HG03521 (cell line): ENCODE measurements at regions not wholly inside any gene's neighbourhood (a gene's known extent, or its start where the extent isn't known, plus 50 kb on each side); places are given as distances from the start of the nearest gene placed in this dataset.

Source experiments
- ATAC-seq: cut with Tn5 transposase; IDR thresholded peaks from one replicate; pipeline ENCODE4 v1.9.1; 2021; ENCODE audit warnings: mild to moderate bottlenecking, moderate library complexity; ENCODE audit not compliant: unreplicated experiment

DNA sequence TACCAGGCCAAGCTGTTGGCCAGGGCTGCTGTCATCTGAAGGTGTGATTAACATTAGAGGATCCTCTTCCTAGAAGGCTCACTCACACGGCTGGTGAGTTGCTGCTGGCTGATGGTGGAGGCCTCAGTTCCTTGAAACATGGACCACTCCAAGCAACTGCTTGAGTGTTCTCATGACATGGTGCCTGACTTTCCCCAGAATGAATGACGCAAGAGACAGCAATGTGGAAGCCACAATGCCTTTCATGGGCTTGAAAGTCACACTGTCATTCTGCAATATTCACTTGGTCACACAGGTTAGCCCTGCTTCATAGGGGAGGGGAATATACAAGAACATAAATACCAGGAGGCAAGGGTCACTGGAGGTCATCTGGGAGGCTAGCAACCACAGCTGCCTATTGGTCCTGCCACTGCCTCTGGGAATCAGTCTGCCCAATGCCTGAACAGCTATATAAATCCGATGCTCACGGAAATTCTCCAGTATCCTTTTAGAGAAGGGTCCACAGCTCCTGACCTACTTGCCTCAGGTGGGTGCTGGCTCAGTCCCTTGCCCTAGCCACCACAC, 97.1 kb upstream of the MAML3 start:
- no peak for ATAC-seq

DNA sequence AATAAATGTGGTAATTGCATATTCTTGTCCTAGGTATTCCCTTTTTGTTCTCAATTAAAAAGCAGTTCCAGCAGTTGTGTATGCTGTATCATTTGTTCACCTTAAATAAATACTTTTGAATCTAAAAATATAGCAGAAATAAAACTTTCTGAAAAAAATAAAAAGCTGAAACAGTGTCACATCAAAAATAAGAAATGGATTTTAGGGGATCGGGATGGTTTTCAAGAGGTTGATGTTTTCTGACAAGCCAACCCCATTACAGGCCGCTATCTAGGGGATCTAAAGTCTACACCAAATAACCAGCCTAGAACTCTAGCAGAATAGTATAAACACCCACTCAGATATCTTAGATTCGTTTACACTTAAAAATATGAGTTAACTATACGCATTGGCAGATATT, 95.4 kb upstream of the MAML3 start:
- ATAC-seq, result no peak

- no peak for ATAC-seq
These were observed 93.3 kb upstream of the MAML3 start for GRCh38 chr4:140247237-140247636.

DNA sequence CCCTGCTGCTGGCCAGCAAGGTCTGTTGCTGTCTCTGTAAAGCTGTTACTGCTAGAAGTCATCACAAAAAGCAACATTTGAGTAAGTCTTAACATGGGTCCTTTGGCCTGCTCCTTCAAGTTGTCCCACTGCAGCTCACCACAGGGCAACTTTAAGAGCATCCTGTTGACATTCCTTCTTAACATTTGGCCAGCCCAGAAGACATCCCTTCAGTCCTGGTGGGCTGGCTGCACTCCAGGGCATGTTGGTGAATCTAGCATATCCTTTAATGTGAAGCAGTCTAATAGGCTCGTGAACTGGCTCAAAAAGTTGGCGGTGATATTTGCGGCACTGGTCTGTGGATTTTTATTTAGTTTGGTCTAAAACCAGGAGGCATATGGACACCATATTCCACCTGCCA, 92.2 kb upstream of the MAML3 start:
- no peak for ATAC-seq

DNA sequence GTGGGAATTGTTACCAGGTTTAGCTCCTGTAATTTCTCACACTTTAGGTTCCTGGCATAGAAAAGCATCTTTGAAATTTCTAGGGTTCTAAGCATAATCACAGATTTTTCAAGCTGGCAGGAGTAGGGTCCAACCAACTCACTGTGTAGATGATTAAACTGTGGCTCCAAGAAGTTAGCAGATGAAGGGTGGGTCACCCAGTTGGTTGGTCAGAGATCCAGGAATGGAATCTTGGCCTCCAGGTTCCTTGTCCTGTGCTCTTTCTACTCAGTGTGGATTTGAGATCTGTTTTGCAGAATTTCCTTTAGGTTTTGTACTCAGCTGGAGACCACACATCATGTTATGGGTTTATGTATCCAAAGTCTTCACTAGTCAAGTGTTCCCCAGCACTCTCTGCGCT, 90.3 kb upstream of the MAML3 start:
- no peak for ATAC-seq

- ATAC-seq, result peak; percentile 59
These were observed 89.3 kb upstream of the MAML3 start for GRCh38 chr4:140243278-140243753.

GRCh38 chr4:140242357-140243277, 88.6 kb upstream of the MAML3 start:
- ATAC-seq, result no peak

DNA sequence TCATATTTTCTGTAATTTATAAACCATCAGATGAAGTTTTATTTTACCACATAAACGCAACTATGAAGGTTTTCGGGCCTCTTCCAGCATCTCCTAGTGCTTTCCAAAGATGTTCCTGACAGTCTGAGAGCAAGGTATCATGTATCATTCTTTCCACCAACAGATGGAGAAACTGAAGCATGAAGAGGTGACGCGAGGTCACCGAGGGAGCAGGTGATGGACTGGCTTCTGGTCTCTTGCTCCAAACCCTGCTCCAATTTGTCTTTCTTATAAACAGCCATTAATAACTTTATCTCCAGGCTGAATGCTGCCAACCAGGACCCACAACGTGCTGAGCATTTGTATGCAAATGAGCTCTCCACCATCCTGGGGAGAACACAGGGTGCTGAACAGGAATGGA, 86.3 kb upstream of the MAML3 start:
- ATAC-seq, result no peak

DNA sequence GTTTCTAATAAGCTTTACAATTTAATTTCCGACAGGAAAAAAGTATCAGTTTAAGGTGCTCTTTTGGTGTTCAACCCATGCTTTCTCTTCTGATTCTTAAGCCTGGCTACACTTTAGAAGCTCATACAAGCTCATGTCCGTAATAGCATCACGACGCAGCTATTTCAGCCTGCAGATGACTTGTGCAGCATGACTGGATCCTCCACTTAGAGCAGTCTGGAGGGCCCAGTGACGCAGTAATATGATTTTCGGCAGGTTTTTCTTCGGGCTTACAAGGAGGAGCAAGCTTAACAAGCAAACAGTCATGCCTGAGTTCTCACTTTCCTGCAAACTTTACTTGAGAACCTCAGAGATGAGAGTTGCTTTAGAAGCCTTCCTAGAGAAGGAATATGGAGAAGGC, 85.3 kb upstream of the MAML3 start:
- ATAC-seq, result no peak

DNA sequence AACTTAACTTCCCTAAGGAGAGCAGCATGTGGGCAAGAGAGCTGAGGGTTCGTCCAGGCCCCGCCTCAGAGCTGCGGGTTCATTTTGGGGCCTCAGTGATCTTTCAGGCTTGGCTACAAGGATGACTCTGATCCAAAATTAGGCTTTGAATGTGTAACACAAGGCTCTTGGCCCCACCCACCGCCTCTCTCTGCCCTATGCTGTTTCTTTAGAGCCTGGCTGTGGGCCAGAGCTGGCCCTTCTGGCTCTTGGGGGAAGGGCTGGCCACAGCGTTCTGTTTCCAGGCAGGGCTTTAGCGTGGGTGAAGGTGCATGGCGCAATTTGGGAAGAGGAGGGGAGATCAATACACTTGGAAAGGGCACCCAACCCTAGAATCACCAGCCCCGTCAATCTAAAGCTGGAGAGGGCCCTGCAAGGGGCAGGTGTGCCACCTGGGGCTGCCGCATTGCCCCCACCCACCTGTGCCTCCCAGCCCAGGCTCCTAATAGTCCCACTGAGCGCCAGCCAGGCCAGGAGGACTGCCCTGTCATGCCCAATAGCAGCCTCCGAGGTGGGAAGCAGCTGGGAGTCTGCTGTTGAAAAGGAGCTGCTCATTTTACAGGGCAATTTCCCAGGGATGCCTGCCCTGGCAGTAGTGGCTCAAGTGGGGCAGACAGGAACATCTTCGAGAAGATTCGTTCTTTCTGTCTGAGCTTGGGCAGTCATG, 84.5 kb upstream of the MAML3 start:
- no peak for ATAC-seq

DNA sequence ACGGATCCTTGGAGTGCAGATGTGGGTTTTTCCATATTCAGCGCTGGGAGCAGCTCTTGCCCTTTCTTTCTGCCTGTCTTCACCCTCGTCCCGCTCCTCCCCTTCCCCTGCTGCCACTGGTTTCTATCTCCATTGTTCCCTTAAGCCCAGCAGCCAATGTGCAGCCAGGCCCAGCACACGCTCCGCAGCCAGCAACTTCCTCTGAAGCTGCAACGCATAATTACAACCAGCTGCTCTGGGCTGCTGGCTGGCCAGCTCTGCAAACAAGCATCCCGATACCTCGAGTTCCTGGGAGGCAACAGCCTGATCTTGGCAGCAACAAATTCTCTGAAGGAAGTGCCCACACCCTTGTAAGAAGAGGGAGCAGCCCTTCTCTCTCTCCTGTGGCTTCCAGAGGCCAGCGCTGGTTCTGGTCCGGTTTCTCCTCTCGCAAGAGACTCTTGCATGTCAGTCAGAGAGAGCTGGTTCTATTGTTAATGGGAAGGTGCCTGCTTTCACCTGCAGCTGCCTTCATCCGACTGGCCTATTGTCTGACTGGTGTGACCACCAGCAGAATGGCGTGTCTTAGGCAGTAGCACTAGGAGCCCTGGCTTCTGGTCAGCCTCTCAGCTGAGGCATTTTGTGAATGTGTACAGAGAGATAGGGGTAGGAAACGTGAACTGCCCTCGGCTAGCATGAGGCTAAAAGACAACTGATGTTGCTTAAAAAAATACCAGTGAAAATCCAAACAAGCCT, 83.8 kb upstream of the MAML3 start:
- ATAC-seq, result no peak

GRCh38 chr4:140236654-140237169, 82.7 kb upstream of the MAML3 start:
- ATAC-seq, result no peak

- no peak for ATAC-seq
These were observed 80.7 kb upstream of the MAML3 start for GRCh38 chr4:140234697-140235060.

DNA sequence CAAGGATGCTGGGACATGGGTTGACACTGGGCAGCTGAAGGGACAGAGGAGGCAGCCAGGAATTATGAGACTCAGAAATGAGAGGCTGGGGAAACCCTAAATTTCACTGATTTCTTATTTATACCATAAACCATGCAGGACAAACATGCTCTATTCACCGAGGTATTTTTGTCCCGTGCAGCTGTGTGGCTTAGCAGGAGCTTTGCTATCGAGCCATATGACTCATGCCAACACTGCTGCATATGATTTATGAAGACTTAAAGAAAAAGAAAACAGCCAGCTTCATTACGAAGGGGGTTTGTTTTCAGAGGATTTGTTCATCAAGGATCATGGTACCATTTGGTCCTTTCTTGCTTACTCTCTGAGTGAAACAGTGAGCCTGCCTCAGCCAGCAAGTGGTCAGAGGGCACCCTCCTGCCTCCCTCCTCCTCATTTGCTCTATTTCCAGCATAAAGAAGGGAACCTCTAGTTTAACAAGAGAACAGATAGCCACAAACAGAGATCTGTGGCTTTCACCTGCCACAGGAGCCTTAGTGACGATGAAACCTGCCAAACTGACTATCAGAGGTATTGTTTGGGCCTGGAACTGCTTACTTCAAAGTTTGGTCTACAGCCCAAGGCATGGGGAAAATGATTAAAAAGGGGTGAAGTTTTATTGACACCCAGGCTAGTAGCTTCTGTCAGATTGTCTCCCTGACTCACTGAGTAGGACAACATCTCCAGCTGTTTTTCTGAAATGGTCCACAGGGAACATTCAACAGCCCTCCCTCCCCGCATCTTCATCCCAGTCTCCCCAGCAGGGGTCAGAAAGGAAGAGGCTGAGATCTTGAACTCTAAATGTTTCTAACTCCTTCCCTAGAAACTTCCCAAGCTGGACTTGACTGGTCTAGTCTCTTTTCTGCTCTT, 80.1 kb upstream of the MAML3 start:
- ATAC-seq, result no peak

GRCh38 chr4:140229881-140230280, 75.9 kb upstream of the MAML3 start:
- no peak for ATAC-seq

DNA sequence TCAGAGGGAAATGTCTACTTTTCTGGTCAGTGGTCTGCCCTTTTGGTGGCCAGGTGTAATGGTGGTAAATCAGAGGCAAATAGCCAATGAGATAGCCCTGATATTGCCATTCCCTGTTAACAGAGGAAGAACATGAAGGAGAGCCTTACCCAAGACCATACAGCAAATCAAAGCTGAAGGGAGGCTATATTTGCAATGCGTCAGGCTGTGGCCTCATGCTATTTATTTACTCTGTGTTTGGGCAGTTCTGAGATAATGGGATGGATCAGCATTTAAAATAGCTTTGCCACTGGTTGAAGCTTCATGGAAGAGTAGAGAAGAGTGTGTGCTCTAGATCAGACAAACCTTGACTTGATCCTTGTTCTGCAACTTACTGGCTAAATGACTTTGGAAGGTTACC, 73.3 kb upstream of the MAML3 start:
- no peak for ATAC-seq

DNA sequence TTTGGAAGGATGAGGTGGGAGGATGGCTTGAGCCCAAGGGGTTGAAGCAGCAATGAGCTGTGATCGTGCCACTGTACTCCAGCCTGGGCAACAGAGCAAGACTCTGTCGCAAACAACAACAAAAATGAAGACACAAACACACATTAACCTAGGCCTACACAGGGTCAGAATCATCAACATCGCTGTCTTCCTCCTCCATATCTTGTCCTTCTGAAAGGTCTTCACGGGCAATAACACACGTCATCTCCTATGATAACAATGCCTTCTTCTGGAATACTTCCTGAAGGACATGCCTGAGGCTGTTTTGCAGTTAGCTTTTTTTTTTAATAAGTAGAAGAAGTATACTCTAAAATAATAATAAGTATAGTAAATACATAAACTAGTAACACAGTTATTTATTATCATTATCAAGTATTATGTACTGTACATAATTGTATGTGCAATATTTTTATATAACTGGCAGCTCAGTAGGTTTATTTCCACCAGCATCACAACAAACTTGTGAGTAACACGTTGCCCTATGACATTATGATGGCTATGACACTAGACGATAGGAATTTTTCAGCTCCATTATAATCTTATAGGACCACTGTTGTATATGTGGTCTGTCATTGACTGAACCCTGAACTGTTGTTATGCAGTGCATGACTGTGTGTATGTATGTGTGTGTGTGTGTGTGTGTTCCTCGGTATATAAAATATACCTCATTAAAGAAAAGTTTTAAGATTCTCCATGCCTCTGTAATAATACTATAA, 69.2 kb upstream of the MAML3 start:
- ATAC-seq, result no peak

- ATAC-seq, result no peak
These were observed 68.2 kb upstream of the MAML3 start for GRCh38 chr4:140222171-140222570.

- no peak for ATAC-seq
These were observed 66.1 kb upstream of the MAML3 start for GRCh38 chr4:140220058-140220457.
